Tibial artery (tissue), 4 donors: ENCODE measurements at regions not wholly inside any gene's neighbourhood (a gene's known extent, or its start where the extent isn't known, plus 50 kb on each side); places are given as distances from the start of the nearest gene placed in this dataset.

Source experiments
- DNase-seq, 2 donors: peaks; one replicate each; pipeline ENCODE4 v3.0.0-alpha.2; 2019
- H3K27ac ChIP-seq, 2 donors: fragments of 200-600 bp; sonication (generic) in 1 of 2; 1 replicate in 1 of 2; 2 replicates in 1 of 2; pipeline ENCODE4 v1.5.1; 2018 to 2019; ENCODE audit warnings: mild to moderate bottlenecking in 1 of 2
- H3K27me3 ChIP-seq, 2 donors: fragments of 200-600 bp; sonication (generic) in 1 of 2; one replicate each; pipeline versions ENCODE4 v1.5.1 to v1.6.0; 2016 to 2019
- H3K36me3 ChIP-seq, 3 donors: fragments of 200-600 bp; sonication (generic) in 2 of 3; one replicate each; pipeline ENCODE4 v1.5.1; 2016 to 2019; ENCODE audit warnings: mild to moderate bottlenecking in 2 of 3
- H3K4me1 ChIP-seq, 4 donors: fragments of 200-600 bp; sonication (generic) in 2 of 4; 1 replicate in 3 of 4; 2 replicates in 1 of 4; pipeline ENCODE4 v1.5.1; 2016 to 2019
- H3K4me3 ChIP-seq, 2 donors: fragments of 200-600 bp; sonication (generic) in 1 of 2; 1 replicate in 1 of 2; 2 replicates in 1 of 2; pipeline ENCODE4 v1.5.1; 2018 to 2019; ENCODE audit warnings: mild to moderate bottlenecking in 2 of 2
- H3K9me3 ChIP-seq, 3 donors: fragments of 200-600 bp; sonication (generic) in 1 of 3; one replicate each; pipeline ENCODE4 v1.5.1; 2016 to 2019
- intact Hi-C: fragments of 100-400 bp; cut with DNase I; formaldehyde crosslinking; loops from one replicate; pipeline ENCODE4 v1.15.0; 2023; ENCODE audit warnings: low total_unique reads
- TF ChIP-seq, protein P1 (sequence below), 2 experiments: fragments of 200-600 bp in 1 of 2; fragments of 450-650 bp in 1 of 2; IDR thresholded peaks; one replicate each; pipeline ENCODE4 v1.5.1; 2017 to 2019; ENCODE audit warnings: antibody characterized with exemption in 2 of 2, mild to moderate bottlenecking in 1 of 2, moderate library complexity in 1 of 2

DNA sequence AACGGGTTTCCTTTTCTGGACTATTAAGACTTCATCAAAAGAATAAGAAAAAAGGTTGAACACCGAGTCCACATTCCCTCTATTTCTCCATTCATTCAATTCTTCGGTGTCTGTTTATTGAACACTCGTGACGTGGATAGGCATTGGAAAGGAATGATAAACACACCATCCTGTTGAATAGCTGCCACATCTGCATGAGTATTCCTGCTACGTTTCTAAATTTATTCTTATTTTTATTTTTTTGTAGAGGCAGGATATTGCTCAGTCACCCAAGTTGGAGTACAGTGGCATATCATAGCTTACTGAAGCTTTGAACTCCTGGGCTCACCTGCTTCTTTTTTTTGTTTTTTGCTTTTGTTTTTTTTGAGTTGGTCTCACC lies 80.8 kb upstream of the CIBAR2 start:
- Histone ChIP-seq H3K9me3 (peaks cover 0 to 8% (median 7%) of the 10 kb centered on the region in 3 donors), H3K27me3 (no peaks in the 10 kb centered on the region), H3K4me3 (no peak overlapping the region), H3K4me1 (peaks cover 4 to 46% (median 21%) of the 10 kb centered on the region in 4 donors), H3K27ac (no peak overlapping the region), H3K36me3 (no peaks in the 10 kb centered on the region)
- TF ChIP-seq, protein P1, sequence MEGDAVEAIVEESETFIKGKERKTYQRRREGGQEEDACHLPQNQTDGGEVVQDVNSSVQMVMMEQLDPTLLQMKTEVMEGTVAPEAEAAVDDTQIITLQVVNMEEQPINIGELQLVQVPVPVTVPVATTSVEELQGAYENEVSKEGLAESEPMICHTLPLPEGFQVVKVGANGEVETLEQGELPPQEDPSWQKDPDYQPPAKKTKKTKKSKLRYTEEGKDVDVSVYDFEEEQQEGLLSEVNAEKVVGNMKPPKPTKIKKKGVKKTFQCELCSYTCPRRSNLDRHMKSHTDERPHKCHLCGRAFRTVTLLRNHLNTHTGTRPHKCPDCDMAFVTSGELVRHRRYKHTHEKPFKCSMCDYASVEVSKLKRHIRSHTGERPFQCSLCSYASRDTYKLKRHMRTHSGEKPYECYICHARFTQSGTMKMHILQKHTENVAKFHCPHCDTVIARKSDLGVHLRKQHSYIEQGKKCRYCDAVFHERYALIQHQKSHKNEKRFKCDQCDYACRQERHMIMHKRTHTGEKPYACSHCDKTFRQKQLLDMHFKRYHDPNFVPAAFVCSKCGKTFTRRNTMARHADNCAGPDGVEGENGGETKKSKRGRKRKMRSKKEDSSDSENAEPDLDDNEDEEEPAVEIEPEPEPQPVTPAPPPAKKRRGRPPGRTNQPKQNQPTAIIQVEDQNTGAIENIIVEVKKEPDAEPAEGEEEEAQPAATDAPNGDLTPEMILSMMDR (IDR thresholded peaks at IDR 0.05) = no peak
- no peak for DNase-seq
- intact Hi-C loops = no loop called here

DNA sequence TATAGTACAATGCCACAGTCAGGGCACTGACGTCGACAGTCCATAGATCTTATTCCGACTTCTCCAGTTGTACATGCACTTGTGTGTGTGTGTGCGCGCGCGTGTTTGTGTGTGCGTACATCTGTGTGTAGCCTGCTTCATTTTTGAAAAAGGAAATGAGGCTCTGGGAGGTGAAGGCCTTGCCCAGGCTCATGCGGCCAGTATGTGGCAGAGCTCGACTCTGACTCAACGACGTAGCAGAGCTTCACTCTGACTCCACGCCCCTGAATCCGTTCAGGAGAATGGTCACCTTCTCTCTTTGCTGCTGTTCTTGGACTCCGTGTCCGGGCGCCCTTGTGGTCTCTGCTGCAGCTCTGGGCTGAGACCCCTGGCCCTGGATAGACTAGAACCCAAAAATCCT lies 81.6 kb upstream of the CIBAR2 start:
- no peak overlapping the region for H3K4me3 ChIP-seq
- intact Hi-C loops = no loop called here
- no peaks in the 10 kb centered on the region for H3K27me3 ChIP-seq
- H3K27ac ChIP-seq = no peak overlapping the region
- peaks cover 4 to 46% (median 21%) of the 10 kb centered on the region in 4 donors for H3K4me1 ChIP-seq
- TF ChIP-seq, protein P1 (IDR thresholded peaks at IDR 0.05) = no peak
- H3K36me3 ChIP-seq = no peaks in the 10 kb centered on the region
- DNase-seq = no peak
- peaks cover 0 to 8% (median 7%) of the 10 kb centered on the region in 3 donors for H3K9me3 ChIP-seq

DNA sequence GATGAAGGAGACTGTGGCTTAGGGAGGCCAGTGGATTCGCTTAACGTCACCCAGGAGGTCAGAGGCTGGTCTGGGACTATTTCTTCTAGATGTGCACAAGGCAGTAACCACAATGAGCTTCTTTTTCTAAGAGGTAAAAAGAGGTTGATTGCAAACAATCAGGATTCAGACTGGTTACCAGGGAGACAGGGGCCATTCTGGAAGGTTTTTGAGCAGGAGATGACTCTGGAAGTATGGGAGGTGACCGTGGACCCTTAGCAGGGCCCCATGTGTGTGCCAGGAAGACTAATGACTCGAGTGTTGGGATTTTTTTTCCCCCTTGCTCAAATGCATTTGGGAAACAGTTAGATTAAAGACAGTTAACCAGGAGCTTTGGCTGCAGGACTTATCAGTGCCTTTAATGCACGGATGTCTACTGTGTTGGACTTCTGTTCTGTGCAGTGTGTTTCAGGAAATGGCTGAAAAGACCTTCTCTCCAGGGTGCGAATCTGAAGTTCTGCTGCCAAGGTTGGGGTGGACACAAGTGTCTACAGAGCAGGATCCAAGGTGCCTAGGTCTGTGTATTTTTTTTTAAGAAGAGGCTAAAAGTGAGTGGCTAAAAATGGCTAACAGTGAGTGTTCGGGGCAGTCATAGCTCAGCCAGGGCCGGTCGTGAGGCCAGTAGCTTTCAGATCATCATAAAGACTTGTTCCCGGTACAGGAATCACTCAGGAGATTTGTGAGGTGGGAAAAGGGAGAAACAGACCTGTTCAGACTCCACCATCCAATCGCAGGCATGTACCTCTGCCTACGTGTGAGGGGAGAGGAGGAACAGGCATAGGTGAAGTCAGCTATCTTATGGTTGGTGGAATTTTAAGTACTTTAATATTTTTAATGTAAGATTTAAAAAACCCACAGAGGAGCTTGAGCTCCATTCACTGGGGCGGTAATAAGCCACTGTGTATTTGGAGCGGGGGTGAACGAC lies 82.3 kb upstream of the CIBAR2 start:
- H3K27me3 ChIP-seq = no peaks in the 10 kb centered on the region
- no peak for DNase-seq
- peak overlapping the region; percentile 67 to 74 for H3K27ac ChIP-seq
- no peaks in the 10 kb centered on the region for H3K36me3 ChIP-seq
- H3K4me3 ChIP-seq = no peak overlapping the region
- TF ChIP-seq, protein P1 (IDR thresholded peaks at IDR 0.05) = no peak
- peaks cover 0 to 8% (median 7%) of the 10 kb centered on the region in 3 donors for H3K9me3 ChIP-seq
- H3K4me1 ChIP-seq = peaks cover 4 to 46% (median 21%) of the 10 kb centered on the region in 4 donors
- intact Hi-C loops = no loop called here

DNA sequence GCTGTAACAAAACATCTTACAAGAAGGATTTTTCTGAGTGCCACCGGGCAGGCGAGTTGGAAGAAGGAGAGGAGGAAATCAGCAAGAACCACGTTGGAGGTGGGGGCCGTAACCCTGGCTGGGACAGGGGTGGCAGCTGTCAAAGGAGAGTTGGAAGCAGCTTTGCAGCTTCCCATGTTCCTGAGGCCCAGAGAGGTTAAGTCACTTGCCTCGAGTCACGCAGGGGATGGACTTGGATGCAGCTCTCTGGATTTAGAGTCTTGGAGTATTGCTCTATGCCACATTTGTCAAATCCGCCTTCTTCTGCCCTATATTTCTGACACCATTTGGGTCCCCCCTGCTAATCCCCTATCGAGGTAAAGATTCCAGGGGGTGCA lies 83.0 kb upstream of the CIBAR2 start:
- no peaks in the 10 kb centered on the region for H3K36me3 ChIP-seq
- DNase-seq = no peak
- intact Hi-C loops = no loop called here
- peaks cover 4 to 46% (median 21%) of the 10 kb centered on the region in 4 donors for H3K4me1 ChIP-seq
- peak overlapping the region; percentile 67 to 74 for H3K27ac ChIP-seq
- TF ChIP-seq, protein P1 (IDR thresholded peaks at IDR 0.05) = no peak
- H3K4me3 ChIP-seq = no peak overlapping the region
- peaks cover 0 to 1% (median under 1%) of the 10 kb centered on the region in 3 donors for H3K9me3 ChIP-seq
- H3K27me3 ChIP-seq = no peaks in the 10 kb centered on the region

DNA sequence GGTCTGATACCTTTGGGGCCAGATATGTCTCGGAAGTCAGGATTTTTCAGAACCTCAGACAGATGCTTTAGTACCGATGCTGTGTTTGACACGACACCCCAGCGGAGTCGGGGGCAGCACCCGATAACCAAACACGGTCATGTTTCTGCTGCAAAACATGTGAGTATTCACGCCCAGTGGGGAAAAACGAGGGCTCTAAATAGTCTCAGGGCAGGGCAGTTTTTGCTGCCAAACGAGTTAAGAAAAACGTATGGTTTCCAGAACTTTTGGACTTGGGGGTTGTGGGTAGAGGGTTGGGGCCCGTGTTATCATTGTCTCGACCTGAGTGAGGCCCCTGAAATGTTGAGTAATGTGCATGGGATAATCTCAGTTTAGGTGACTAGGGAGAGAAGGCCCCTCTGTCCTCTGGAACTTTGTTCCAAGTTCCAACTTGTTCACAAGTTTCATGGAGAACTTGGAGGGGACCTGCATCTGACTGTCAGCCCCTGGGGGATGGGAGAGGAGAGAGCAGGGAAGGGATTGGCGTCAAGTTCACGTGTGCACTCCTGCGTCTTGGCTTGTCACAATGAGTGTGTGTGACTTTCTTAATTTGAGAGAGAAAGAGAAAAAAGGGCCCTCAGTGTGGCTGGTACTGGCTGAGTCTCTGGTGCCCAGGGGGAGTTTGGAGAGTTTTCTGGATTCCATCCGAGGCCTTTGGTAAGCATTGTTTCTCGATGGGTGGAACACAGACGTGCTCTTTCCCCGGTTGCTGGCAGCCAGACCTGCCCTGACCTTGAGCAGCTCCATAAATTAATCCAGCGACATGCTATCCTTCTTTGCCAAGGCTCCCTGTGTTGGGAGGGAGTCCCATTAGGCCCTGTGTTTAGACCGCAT lies 83.9 kb upstream of the CIBAR2 start:
- H3K4me1 ChIP-seq = peaks cover 4 to 46% (median 21%) of the 10 kb centered on the region in 4 donors
- no peaks in the 10 kb centered on the region for H3K36me3 ChIP-seq
- H3K9me3 ChIP-seq = no peaks in the 10 kb centered on the region
- DNase-seq = peak in 1 of 2 donors; percentile 86
- TF ChIP-seq, protein P1 (IDR thresholded peaks at IDR 0.05) = no peak
- H3K27ac ChIP-seq = peak overlapping the region; percentile 67 to 74
- H3K4me3 ChIP-seq = no peak overlapping the region
- no peaks in the 10 kb centered on the region for H3K27me3 ChIP-seq
- intact Hi-C loops = no loop called here
